IMR-90 (cell line): ENCODE measurements at regions not wholly inside any gene's neighbourhood (a gene's known extent, or its start where the extent isn't known, plus 50 kb on each side); places are given as distances from the start of the nearest gene placed in this dataset.

Source experiments
- ATAC-seq: fragments of 200-7000 bp; cut with Tn5 transposase; 2 replicates; pipeline ENCODE4 v1.9.1; 2020; ENCODE audit warnings: low read depth, mild to moderate bottlenecking, moderate library complexity
- BruUV-seq: library from RNA; stranded (reverse); fragments of 400-500 nt; replicated peaks from 2 replicates; lab custom pipeline; 2021; lab: Mats Ljungman, UMichigan
- CTCF ChIA-PET: fragments of 300-600 bp; formaldehyde crosslinking; extraction: SDS; loops from one replicate; lab custom pipeline; 2021; ENCODE audit warnings: antibody characterized with exemption; lab: Yijun Ruan, JAX
- POLR2A ChIA-PET: fragments of 300-600 bp; sonication (Branson Sonifier 250); formaldehyde crosslinking; loops from one replicate; lab custom pipeline; 2022; ENCODE audit warnings: antibody characterized with exemption; ENCODE audit not compliant: unreplicated experiment; lab: Charles Lee
- DNase-seq: peaks from one replicate; pipeline ENCODE4 v3.0.0; 2013
- H2AFZ ChIP-seq: replicated peaks from 2 replicates; pipeline ENCODE3; 2013; ENCODE audit warnings: low read length, mild to moderate bottlenecking; ENCODE audit not compliant: poor library complexity
- H2AK5ac ChIP-seq: 2 replicates; pipeline ENCODE4 v1.6.1; 2013; ENCODE audit warnings: low read depth, low read length, inconsistent platforms
- H2AK9ac ChIP-seq: replicated peaks from 2 replicates; pipeline ENCODE3; 2013; ENCODE audit warnings: mild to moderate bottlenecking, low read depth, low read length, moderate library complexity; ENCODE audit not compliant: poor library complexity
- H2BK120ac ChIP-seq: 2 replicates; pipeline ENCODE4 v1.6.1; 2013; ENCODE audit warnings: low read depth, low read length, inconsistent platforms
- H2BK15ac ChIP-seq: 3 replicates; pipeline ENCODE4 v1.6.1; 2013; ENCODE audit warnings: low read depth, low read length, inconsistent platforms
- H2BK20ac ChIP-seq: 2 replicates; pipeline ENCODE4 v1.6.1; 2013; ENCODE audit warnings: low read depth, mild to moderate bottlenecking, inconsistent platforms, low read length, moderate library complexity
- H2BK5ac ChIP-seq: 2 replicates; pipeline ENCODE4 v1.6.1; 2013; ENCODE audit warnings: mild to moderate bottlenecking, low read depth, low read length, inconsistent platforms; ENCODE audit not compliant: poor library complexity, severe bottlenecking
- H3K14ac ChIP-seq: replicated peaks from 2 replicates; pipeline ENCODE4 v1.6.1; 2013; ENCODE audit warnings: low read depth, low read length, inconsistent platforms
- H3K18ac ChIP-seq: 2 replicates; pipeline ENCODE4 v1.6.1; 2013; ENCODE audit warnings: low read depth, low read length, control low read depth
- H3K23ac ChIP-seq: 2 replicates; pipeline ENCODE4 v1.6.1; 2013; ENCODE audit warnings: low read depth, low read length, inconsistent platforms
- H3K27ac ChIP-seq: 2 replicates; pipeline ENCODE4 v1.5.1; 2013; ENCODE audit warnings: mild to moderate bottlenecking, control low read depth, low read length; ENCODE audit not compliant: insufficient read depth
- H3K27me3 ChIP-seq: 2 replicates; pipeline ENCODE4 v1.6.1; 2013; ENCODE audit warnings: low read length; ENCODE audit not compliant: control insufficient read depth, insufficient read depth
- H3K36me3 ChIP-seq: 2 replicates; pipeline ENCODE4 v1.6.1; 2013; ENCODE audit warnings: low read length, mixed read lengths; ENCODE audit not compliant: control insufficient read depth, insufficient read depth
- H3K4ac ChIP-seq: 2 replicates; pipeline ENCODE4 v1.6.1; 2013; ENCODE audit warnings: low read depth, low read length, inconsistent platforms
- H3K4me1 ChIP-seq: 2 replicates; pipeline ENCODE4 v1.6.1; 2013; ENCODE audit warnings: low read length, mixed read lengths; ENCODE audit not compliant: control insufficient read depth, insufficient read depth
- H3K4me2 ChIP-seq: 2 replicates; pipeline ENCODE4 v1.6.1; 2013; ENCODE audit warnings: low read depth, mild to moderate bottlenecking, control low read depth, low read length, moderate library complexity
- H3K4me3 ChIP-seq: 2 replicates; pipeline ENCODE4 v1.5.1; 2013; ENCODE audit warnings: low read depth, mild to moderate bottlenecking, control low read depth, low read length, moderate library complexity; ENCODE audit not compliant: insufficient read depth
- H3K56ac ChIP-seq: 2 replicates; pipeline ENCODE4 v1.6.1; 2013; ENCODE audit warnings: low read length, inconsistent platforms; ENCODE audit not compliant: insufficient read depth; ENCODE audit errors: extremely low read depth
- H3K79me1 ChIP-seq, 2 experiments: 2 replicates each; pipeline ENCODE4 v1.6.1; 2013; ENCODE audit warnings: low read length in 2 of 2, inconsistent platforms in 1 of 2, low read depth in 1 of 2
- H3K9ac ChIP-seq: 2 replicates; pipeline ENCODE4 v1.6.1; 2013; ENCODE audit warnings: low read depth, low read length, control low read depth
- H3K9me1 ChIP-seq: 2 replicates; pipeline ENCODE4 v1.6.1; 2013; ENCODE audit warnings: low read length, inconsistent platforms; ENCODE audit not compliant: insufficient read depth
- H3K9me3 ChIP-seq: 2 replicates; pipeline ENCODE4 v1.6.1; 2013; ENCODE audit warnings: low read length; ENCODE audit not compliant: control insufficient read depth, insufficient read depth
- H4K20me1 ChIP-seq: 2 replicates; pipeline ENCODE4 v1.6.1; 2013; ENCODE audit warnings: low read length, inconsistent platforms; ENCODE audit not compliant: insufficient read depth
- H4K5ac ChIP-seq: 2 replicates; pipeline ENCODE4 v1.6.1; 2013; ENCODE audit warnings: mild to moderate bottlenecking, low read depth, low read length, control low read depth
- H4K8ac ChIP-seq, 2 experiments: 2 replicates each; pipeline ENCODE4 v1.6.1; 2013; ENCODE audit warnings: low read depth in 2 of 2, low read length in 2 of 2, control low read depth in 1 of 2, inconsistent platforms in 1 of 2
- H4K91ac ChIP-seq: 2 replicates; pipeline ENCODE4 v1.6.1; 2013; ENCODE audit warnings: low read depth, low read length, inconsistent platforms; ENCODE audit not compliant: insufficient read depth
- CEBPB ChIP-seq: IDR thresholded peaks from 2 replicates; pipeline ENCODE4 v1.6.1; 2012; ENCODE audit warnings: low read depth, low read length, improper control_type of control experiment
- CTCF ChIP-seq: conservative IDR thresholded peaks from 2 replicates; pipeline ENCODE4 v1.5.1; 2012; ENCODE audit warnings: mild to moderate bottlenecking, low read depth, low read length, improper control_type of control experiment
- MAZ ChIP-seq: IDR thresholded peaks from 2 replicates; pipeline ENCODE4 v1.6.1; 2012; ENCODE audit warnings: low read depth, mild to moderate bottlenecking, low read length, improper control_type of control experiment, moderate library complexity, borderline replicate concordance
- MXI1 ChIP-seq: IDR thresholded peaks from 2 replicates; pipeline ENCODE4 v1.6.1; 2012; ENCODE audit warnings: low read depth, mild to moderate bottlenecking, low read length, moderate library complexity, borderline replicate concordance
- NFE2L2 ChIP-seq: fragments of 150-350 bp; IDR thresholded peaks from 2 replicates; pipeline ENCODE4 v1.6.1; 2016; ENCODE audit warnings: low read depth, mild to moderate bottlenecking, low read length
- POLR2A ChIP-seq: IDR thresholded peaks from 2 replicates; pipeline ENCODE4 v1.6.1; 2012; ENCODE audit warnings: mild to moderate bottlenecking, low read depth, low read length
- RAD21 ChIP-seq: IDR thresholded peaks from 2 replicates; pipeline ENCODE4 v1.6.1; 2012; ENCODE audit warnings: low read length, improper control_type of control experiment
- USF2 ChIP-seq: fragments of 150-350 bp; IDR thresholded peaks from 2 replicates; pipeline ENCODE4 v1.6.1; 2017; ENCODE audit warnings: mild to moderate bottlenecking, antibody characterized with exemption, low read length, low read depth
- WGBS, 2 experiments: methylation state at CpG; one replicate each; pipeline versions ENCODE4 v1.1.5 to v1.1.7; 2013; ENCODE audit warnings: missing lambda C conversion rate in 2 of 2; ENCODE audit not compliant: insufficient read length in 1 of 2; ENCODE audit errors: extremely low coverage in 2 of 2; 5-methylcytosine and 5-hydroxymethylcytosine counted together
- dilution Hi-C: fragments of 300-500 bp; cut with HindIII; formaldehyde crosslinking; loops from one replicate; pipeline ENCODE4 v1.14.3; 2018; ENCODE audit warnings: low sequenced_read_pairs; ENCODE audit not compliant: unreplicated experiment
- in situ Hi-C: fragments of 300-500 bp; cut with MboI; formaldehyde crosslinking; loops from 3 replicates; pipeline ENCODE4 v1.14.3; 2019; ENCODE audit warnings: low sequenced_read_pairs, inconsistent platforms, mixed read lengths
- intact Hi-C: fragments of 100-400 bp; cut with micrococcal nuclease; formaldehyde crosslinking; loops from 2 replicates; pipeline ENCODE4 v1.10.0; 2022

GRCh38 chr2:81158505-81158904, 854.0 kb upstream of the LRRTM1 start:
- H3K14ac ChIP-seq, result no peak overlapping the region
- no peak overlapping the region for H2BK20ac ChIP-seq
- H4K20me1 ChIP-seq, result no peaks in the 10 kb centered on the region
- no peaks in the 10 kb centered on the region for H3K9me1 ChIP-seq
- in situ Hi-C loops, result no loop called here
- dilution Hi-C loops, result no loop called here
- H3K27ac ChIP-seq, result no peak overlapping the region
- H3K23ac ChIP-seq, result no peak overlapping the region
- H3K4me2 ChIP-seq, result no peak overlapping the region
- no peak overlapping the region for H3K56ac ChIP-seq
- H4K5ac ChIP-seq, result no peak overlapping the region
- CTCF ChIA-PET, result no interaction called here
- no peak for ATAC-seq
- H2BK120ac ChIP-seq, result no peak overlapping the region
- no peak overlapping the region for H3K18ac ChIP-seq
- H3K36me3 ChIP-seq, result no peaks in the 10 kb centered on the region
- H4K8ac ChIP-seq, result no peak overlapping the region
- intact Hi-C loops, result no loop called here
- H3K79me1 ChIP-seq, result no peaks in the 10 kb centered on the region
- no peak for TF ChIP-seq USF2
- no peak for TF ChIP-seq NFE2L2
- no peak for TF ChIP-seq MXI1
- TF ChIP-seq MAZ, result no peak
- TF ChIP-seq POLR2A, result no peak
- no peak for TF ChIP-seq RAD21
- no peak for TF ChIP-seq CTCF
- TF ChIP-seq CEBPB, result no peak
- no peak overlapping the region for H2AK5ac ChIP-seq
- H2AFZ ChIP-seq, result no peak overlapping the region
- peaks cover 1% of the 10 kb centered on the region; the same call in 1 of the 2 replicates for H3K9me3 ChIP-seq
- no peak overlapping the region for H3K4me3 ChIP-seq
- no peak overlapping the region for H2BK15ac ChIP-seq
- no peak overlapping the region for H3K9ac ChIP-seq
- H2BK5ac ChIP-seq, result no peak overlapping the region
- no peaks in the 10 kb centered on the region for H3K27me3 ChIP-seq
- no TSS peak for BruUV-seq
- POLR2A ChIA-PET, result no interaction called here
- no peak overlapping the region for H4K91ac ChIP-seq
- WGBS, 2 experiments, result 8% methylated on average over 2 of the region's 5 CpGs; no CpG with 5 or more reads in 1 of the 2 experiments
- no peak for DNase-seq
- no peaks in the 10 kb centered on the region for H3K4me1 ChIP-seq
- H2AK9ac ChIP-seq, result no peak overlapping the region
- H3K4ac ChIP-seq, result no peak overlapping the region
